ENCODE measurements at regions not wholly inside any gene's neighbourhood (a gene's known extent, or its start where the extent isn't known, plus 50 kb on each side); places are given as distances from the start of the nearest gene placed in this dataset.
A peak's percentile ranks its signal among the peaks of the same experiment; 100 is the strongest.

GRCh38 chr3:152516216-152516615 is 247.5 kb downstream of the MBNL1 start:
- DNase-seq: no peak

- DNase-seq: peak; percentile 66
Observed at GRCh38 chr3:152517502-152517901, 248.8 kb downstream of the MBNL1 start.

- peak; percentile 91 for DNase-seq
Observed at GRCh38 chr3:152518346-152518745, 249.6 kb downstream of the MBNL1 start.

- no peak for DNase-seq
Observed at GRCh38 chr3:152519376-152519775, 250.6 kb downstream of the MBNL1 start.

- DNase-seq: no peak
Observed at GRCh38 chr3:152522036-152522435, 253.3 kb downstream of the MBNL1 start.

- peak; percentile 81 for DNase-seq
Observed at GRCh38 chr3:152524198-152525140, 255.7 kb downstream of the MBNL1 start.

- DNase-seq: no peak
Observed at GRCh38 chr3:152531717-152532116, 263.0 kb downstream of the MBNL1 start.

GRCh38 chr3:152538518-152538917 is 269.8 kb downstream of the MBNL1 start:
- no peak for DNase-seq

GRCh38 chr3:152539191-152539764 is 270.5 kb downstream of the MBNL1 start:
- peak; percentile 14 for DNase-seq

GRCh38 chr3:152540120-152540519 is 271.4 kb downstream of the MBNL1 start:
- no peak for DNase-seq

GRCh38 chr3:152547153-152547552 is 278.4 kb downstream of the MBNL1 start:
- no peak for DNase-seq

- no peak for DNase-seq
Observed at GRCh38 chr3:152549263-152549662, 280.5 kb downstream of the MBNL1 start.

GRCh38 chr3:152550284-152550683 is 281.6 kb downstream of the MBNL1 start:
- DNase-seq: no peak

- no peak for DNase-seq
Observed at GRCh38 chr3:152554980-152555379, 280.0 kb upstream of the P2RY1 start.

GRCh38 chr3:152555666-152556291 is 279.2 kb upstream of the P2RY1 start:
- no peak for DNase-seq

GRCh38 chr3:152556731-152557254 is 278.1 kb upstream of the P2RY1 start:
- no peak for DNase-seq

- no peak for DNase-seq
Observed at GRCh38 chr3:152557302-152557999, 277.5 kb upstream of the P2RY1 start.

GRCh38 chr3:152558386-152558785 is 276.5 kb upstream of the P2RY1 start:
- no peak for DNase-seq

GRCh38 chr3:152559246-152559645 is 275.7 kb upstream of the P2RY1 start:
- no peak for DNase-seq

- DNase-seq: peak; percentile 4
Observed at GRCh38 chr3:152564459-152564858, 270.5 kb upstream of the P2RY1 start.

- DNase-seq: peak; percentile 81
Observed at GRCh38 chr3:152574461-152575079, 260.4 kb upstream of the P2RY1 start.

GRCh38 chr3:152578769-152579168 is 256.2 kb upstream of the P2RY1 start:
- no peak for DNase-seq
